H9 (cell line): ENCODE measurements at regions not wholly inside any gene's neighbourhood (a gene's known extent, or its start where the extent isn't known, plus 50 kb on each side); places are given as distances from the start of the nearest gene placed in this dataset.

ENCODE experiments used
- DNase-seq: peaks from one replicate; pipeline ENCODE4 v3.0.0-alpha.2; 2017
- H2AFZ ChIP-seq: one replicate; pipeline ENCODE4 v1.6.1; 2013; ENCODE audit warnings: mild to moderate bottlenecking, low read length, control low read depth, moderate library complexity
- H2AK5ac ChIP-seq: 2 replicates; pipeline ENCODE4 v1.6.1; 2013; ENCODE audit warnings: low read length, control low read depth, mixed read lengths; ENCODE audit not compliant: insufficient read length
- H2BK120ac ChIP-seq: one replicate; pipeline ENCODE4 v1.6.1; 2013; ENCODE audit warnings: low read depth, mild to moderate bottlenecking, low read length, control low read depth, inconsistent platforms; ENCODE audit not compliant: poor library complexity, severe bottlenecking
- H2BK12ac ChIP-seq: 2 replicates; pipeline ENCODE4 v1.6.1; 2013; ENCODE audit warnings: low read length, control low read depth, mixed read lengths, low read depth; ENCODE audit not compliant: insufficient read length
- H2BK15ac ChIP-seq: 2 replicates; pipeline ENCODE4 v1.6.1; 2013; ENCODE audit warnings: low read depth, low read length, control low read depth
- H2BK20ac ChIP-seq: one replicate; pipeline ENCODE4 v1.6.1; 2013; ENCODE audit warnings: low read depth, mild to moderate bottlenecking, low read length, control low read depth, inconsistent platforms; ENCODE audit not compliant: poor library complexity, severe bottlenecking
- H2BK5ac ChIP-seq: 2 replicates; pipeline ENCODE4 v1.6.1; 2013; ENCODE audit warnings: low read length, control low read depth, mixed read lengths; ENCODE audit not compliant: insufficient read length
- H3K14ac ChIP-seq: 2 replicates; pipeline ENCODE4 v1.6.1; 2013; ENCODE audit warnings: low read length, control low read depth; ENCODE audit not compliant: insufficient read depth
- H3K18ac ChIP-seq: 2 replicates; pipeline ENCODE4 v1.6.1; 2013; ENCODE audit warnings: low read depth, mild to moderate bottlenecking, mixed read lengths, low read length, control low read depth; ENCODE audit not compliant: insufficient read length
- H3K23ac ChIP-seq: 2 replicates; pipeline ENCODE4 v1.6.1; 2013; ENCODE audit warnings: low read length, control low read depth, mixed read lengths, low read depth; ENCODE audit not compliant: insufficient read length
- H3K23me2 ChIP-seq: 2 replicates; pipeline ENCODE4 v1.6.1; 2013; ENCODE audit warnings: low read depth, mild to moderate bottlenecking, mixed read lengths, low read length, control low read depth; ENCODE audit not compliant: insufficient read length, poor library complexity, severe bottlenecking
- H3K27ac ChIP-seq: 2 replicates; pipeline ENCODE4 v1.5.1; 2013; ENCODE audit warnings: low read length, control low read depth, mixed read lengths, low read depth; ENCODE audit not compliant: insufficient read length
- H3K27me3 ChIP-seq: 2 replicates; pipeline ENCODE4 v1.6.1; 2013; ENCODE audit warnings: low read length, control low read depth, inconsistent platforms; ENCODE audit not compliant: insufficient read depth
- H3K4ac ChIP-seq: 2 replicates; pipeline ENCODE4 v1.6.1; 2013; ENCODE audit warnings: low read depth, mild to moderate bottlenecking, control low read depth, inconsistent platforms, low read length, moderate library complexity
- H3K4me1 ChIP-seq: 2 replicates; pipeline ENCODE4 v1.6.1; 2013; ENCODE audit warnings: low read length, control low read depth, inconsistent platforms; ENCODE audit not compliant: insufficient read depth
- H3K4me2 ChIP-seq: 2 replicates; pipeline ENCODE4 v1.6.1; 2013; ENCODE audit warnings: low read length, control low read depth, mixed read lengths; ENCODE audit not compliant: insufficient read length, insufficient read depth
- H3K56ac ChIP-seq: 2 replicates; pipeline ENCODE4 v1.6.1; 2013; ENCODE audit warnings: low read depth, mild to moderate bottlenecking, mixed read lengths, low read length, control low read depth; ENCODE audit not compliant: insufficient read length
- H3K79me1 ChIP-seq: 2 replicates; pipeline ENCODE4 v1.6.1; 2013; ENCODE audit warnings: low read depth, mild to moderate bottlenecking, moderate library complexity, low read length, control low read depth, inconsistent platforms; ENCODE audit not compliant: insufficient read depth, poor library complexity, severe bottlenecking
- H3K79me2 ChIP-seq: 2 replicates; pipeline ENCODE4 v1.6.1; 2013; ENCODE audit warnings: low read length, control low read depth, inconsistent platforms; ENCODE audit not compliant: insufficient read depth
- H3K9ac ChIP-seq: 2 replicates; pipeline ENCODE4 v1.6.1; 2013; ENCODE audit warnings: low read length, control low read depth, mixed read lengths; ENCODE audit not compliant: insufficient read length; ENCODE audit errors: extremely low read depth
- H3K9me3 ChIP-seq: one replicate; pipeline ENCODE4 v1.6.1; 2013; ENCODE audit warnings: low read depth, low read length, inconsistent platforms; ENCODE audit not compliant: control insufficient read depth
- H3T11ph ChIP-seq: one replicate; pipeline ENCODE4 v1.6.1; 2013; ENCODE audit warnings: mild to moderate bottlenecking, low read length, control low read depth, inconsistent platforms
- H4K20me1 ChIP-seq: one replicate; pipeline ENCODE4 v1.6.1; 2013; ENCODE audit not compliant: control insufficient read depth, insufficient read length, insufficient read depth
- H4K5ac ChIP-seq: 2 replicates; pipeline ENCODE4 v1.6.1; 2013; ENCODE audit warnings: low read depth, mild to moderate bottlenecking, mixed read lengths, low read length, control low read depth; ENCODE audit not compliant: insufficient read length
- H4K8ac ChIP-seq: replicated peaks from 2 replicates; pipeline ENCODE4 v1.6.1; 2013; ENCODE audit warnings: low read length, control low read depth, mixed read lengths, low read depth; ENCODE audit not compliant: insufficient read length
- H4K91ac ChIP-seq: 2 replicates; pipeline ENCODE4 v1.6.1; 2013; ENCODE audit warnings: low read depth, mild to moderate bottlenecking, moderate library complexity, mixed read lengths, low read length, control low read depth; ENCODE audit not compliant: insufficient read length
- H3K27ac Mint-ChIP-seq, 3 experiments: 2 replicates in 2 of 3; 3 replicates in 1 of 3; pipeline ENCODE4 v1.8.0; 2020 to 2021; ENCODE audit warnings: mixed read lengths in 3 of 3, mild to moderate bottlenecking in 1 of 3, moderate library complexity in 1 of 3
- H3K27me3 Mint-ChIP-seq: 2 replicates; pipeline ENCODE4 v1.8.0; 2021; ENCODE audit warnings: low read depth, mild to moderate bottlenecking, moderate library complexity, mixed read lengths
- H3K36me3 Mint-ChIP-seq, 3 experiments: 2 replicates in 2 of 3; 3 replicates in 1 of 3; pipeline ENCODE4 v1.8.0; 2020 to 2021; ENCODE audit warnings: low read depth in 3 of 3, mixed read lengths in 3 of 3; ENCODE audit not compliant: insufficient read depth in 1 of 3
- H3K4me1 Mint-ChIP-seq, 2 experiments: 2 replicates each; pipeline ENCODE4 v1.8.0; 2020; ENCODE audit warnings: mixed read lengths in 2 of 2
- H3K4me3 Mint-ChIP-seq, 2 experiments: 2 replicates in 1 of 2; 3 replicates in 1 of 2; pipeline ENCODE4 v1.8.0; 2020 to 2021; ENCODE audit warnings: mild to moderate bottlenecking in 2 of 2, mixed read lengths in 2 of 2, moderate library complexity in 1 of 2
- H3K9me3 Mint-ChIP-seq, 2 experiments: 2 replicates in 1 of 2; 3 replicates in 1 of 2; pipeline ENCODE4 v1.8.0; 2020; ENCODE audit warnings: mild to moderate bottlenecking in 2 of 2, mixed read lengths in 2 of 2, moderate library complexity in 1 of 2
- WGBS: extraction: QIAGEN DNeasy Blood & Tissue Kit; methylation state at CpG from one replicate; pipeline ENCODE4 v1.1.7; 2013; ENCODE audit warnings: missing lambda C conversion rate, low lambda C conversion rate, mixed read lengths; ENCODE audit not compliant: insufficient read length; ENCODE audit errors: extremely low coverage; 5-methylcytosine and 5-hydroxymethylcytosine counted together
- TF ChIP-seq, protein P1 (sequence below): fragments of 200-600 bp; sonication (generic); conservative IDR thresholded peaks from 3 replicates; pipeline ENCODE4 v1.8.0; 2021; ENCODE audit warnings: antibody characterized with exemption, mild to moderate bottlenecking

DNA sequence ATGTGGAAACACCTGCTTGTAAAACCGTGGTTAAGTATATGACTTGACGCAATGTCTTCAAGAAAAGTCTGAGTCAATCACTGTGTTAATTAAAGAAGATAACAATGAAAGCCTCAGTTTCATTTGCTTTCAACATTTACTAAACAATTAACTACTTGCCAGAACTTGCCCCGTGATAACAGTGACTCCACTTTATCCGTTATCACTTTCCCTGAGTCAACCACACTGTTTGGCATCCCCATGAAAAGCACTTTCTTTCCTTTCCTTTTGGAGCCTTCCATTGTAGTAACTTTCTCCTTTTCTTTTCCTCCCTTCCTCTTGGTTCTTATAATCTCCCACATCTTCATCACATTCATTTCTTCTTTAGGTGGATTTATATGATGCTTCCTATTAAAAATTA lies 435.1 kb upstream of the GOT2 start:
- TF ChIP-seq, protein P1, sequence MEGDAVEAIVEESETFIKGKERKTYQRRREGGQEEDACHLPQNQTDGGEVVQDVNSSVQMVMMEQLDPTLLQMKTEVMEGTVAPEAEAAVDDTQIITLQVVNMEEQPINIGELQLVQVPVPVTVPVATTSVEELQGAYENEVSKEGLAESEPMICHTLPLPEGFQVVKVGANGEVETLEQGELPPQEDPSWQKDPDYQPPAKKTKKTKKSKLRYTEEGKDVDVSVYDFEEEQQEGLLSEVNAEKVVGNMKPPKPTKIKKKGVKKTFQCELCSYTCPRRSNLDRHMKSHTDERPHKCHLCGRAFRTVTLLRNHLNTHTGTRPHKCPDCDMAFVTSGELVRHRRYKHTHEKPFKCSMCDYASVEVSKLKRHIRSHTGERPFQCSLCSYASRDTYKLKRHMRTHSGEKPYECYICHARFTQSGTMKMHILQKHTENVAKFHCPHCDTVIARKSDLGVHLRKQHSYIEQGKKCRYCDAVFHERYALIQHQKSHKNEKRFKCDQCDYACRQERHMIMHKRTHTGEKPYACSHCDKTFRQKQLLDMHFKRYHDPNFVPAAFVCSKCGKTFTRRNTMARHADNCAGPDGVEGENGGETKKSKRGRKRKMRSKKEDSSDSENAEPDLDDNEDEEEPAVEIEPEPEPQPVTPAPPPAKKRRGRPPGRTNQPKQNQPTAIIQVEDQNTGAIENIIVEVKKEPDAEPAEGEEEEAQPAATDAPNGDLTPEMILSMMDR = no peak
- H3K9ac ChIP-seq = no peak overlapping the region
- WGBS = no CpG with 5 or more reads among the region's 4 CpGs
- Mint-ChIP-seq H3K9me3 (peaks cover 6 to 7% of the 10 kb centered on the region in 2 experiments), H3K27ac (peak overlapping the region in 2 of 3 experiments; percentile 71 to 74; a peak in 5 of 7 replicates), H3K4me1 (peaks cover 45 to 49% of the 10 kb centered on the region in 2 experiments), H3K4me3 (no peak overlapping the region), H3K36me3 (peaks cover 0 to 6% (median 0%) of the 10 kb centered on the region in 3 experiments; a peak in 2 of 7 replicates), H3K27me3 (no peaks in the 10 kb centered on the region)
- H2BK12ac ChIP-seq = no peak overlapping the region
- no peaks in the 10 kb centered on the region for H3K79me1 ChIP-seq
- H2BK5ac ChIP-seq = no peak overlapping the region
- no peak overlapping the region for H3K14ac ChIP-seq
- no peak overlapping the region for H4K91ac ChIP-seq
- H3K4me2 ChIP-seq = no peak overlapping the region
- H2BK15ac ChIP-seq = no peak overlapping the region
- H4K5ac ChIP-seq = no peak overlapping the region
- H3K27me3 ChIP-seq = no peaks in the 10 kb centered on the region
- H2AK5ac ChIP-seq = no peak overlapping the region
- no peaks in the 10 kb centered on the region for H3K79me2 ChIP-seq
- H3T11ph ChIP-seq = no peak overlapping the region
- no peak overlapping the region for H4K8ac ChIP-seq
- no peak overlapping the region for H3K27ac ChIP-seq
- H4K20me1 ChIP-seq = no peaks in the 10 kb centered on the region
- no peaks in the 10 kb centered on the region for H3K9me3 ChIP-seq
- no peak overlapping the region for H3K56ac ChIP-seq
- no peak overlapping the region for H2BK20ac ChIP-seq
- H2BK120ac ChIP-seq = no peak overlapping the region
- no peak overlapping the region for H2AFZ ChIP-seq
- H3K4me1 ChIP-seq = no peaks in the 10 kb centered on the region; the same call in 1 of the 2 replicates
- H3K23me2 ChIP-seq = no peaks in the 10 kb centered on the region
- no peak overlapping the region for H3K18ac ChIP-seq
- no peak for DNase-seq
- no peak overlapping the region for H3K23ac ChIP-seq
- H3K4ac ChIP-seq = no peak overlapping the region
